Liver (tissue), 8 donors: ENCODE measurements at regions not wholly inside any gene's neighbourhood (a gene's known extent, or its start where the extent isn't known, plus 50 kb on each side); places are given as distances from the start of the nearest gene placed in this dataset.

ENCODE experiments used
- DNase-seq: peaks from one replicate; pipeline ENCODE4 v3.0.0-alpha.2; 2017; ENCODE audit warnings: low spot score
- H3K27ac ChIP-seq, 2 donors: one replicate each; pipeline ENCODE4 v1.7.0; 2013; ENCODE audit warnings: inconsistent platforms in 2 of 2, low read length in 2 of 2, control low read depth in 1 of 2, low read depth in 1 of 2, mild to moderate bottlenecking in 1 of 2
- H3K27me3 ChIP-seq, 4 donors: one replicate each; pipeline versions ENCODE4 v1.6.1 to v1.7.0; 2013; ENCODE audit warnings: low read length in 3 of 4, inconsistent platforms in 1 of 4, mild to moderate bottlenecking in 1 of 4, moderate library complexity in 1 of 4; ENCODE audit not compliant: control insufficient read depth in 4 of 4, insufficient read depth in 4 of 4
- H3K36me3 ChIP-seq, 4 donors: one replicate each; pipeline versions ENCODE4 v1.6.1 to v1.7.0; 2013; ENCODE audit warnings: low read length in 3 of 4, mild to moderate bottlenecking in 3 of 4, low read depth in 1 of 4, moderate library complexity in 1 of 4; ENCODE audit not compliant: control insufficient read depth in 4 of 4, insufficient read depth in 3 of 4
- H3K4me1 ChIP-seq, 4 donors: one replicate each; pipeline versions ENCODE4 v1.6.1 to v1.7.0; 2013; ENCODE audit warnings: low read length in 3 of 4, mild to moderate bottlenecking in 3 of 4, moderate library complexity in 1 of 4; ENCODE audit not compliant: control insufficient read depth in 4 of 4, insufficient read depth in 4 of 4
- H3K4me3 ChIP-seq, 3 donors: one replicate each; pipeline versions ENCODE4 v1.6.1 to v1.7.0; 2013; ENCODE audit warnings: low read length in 3 of 3, control low read depth in 1 of 3, low read depth in 1 of 3, mild to moderate bottlenecking in 1 of 3
- H3K9ac ChIP-seq, 2 donors: one replicate each; pipeline ENCODE4 v1.7.0; 2013; ENCODE audit warnings: low read length in 2 of 2, mild to moderate bottlenecking in 2 of 2, moderate library complexity in 2 of 2, control low read depth in 1 of 2, low read depth in 1 of 2
- H3K9me3 ChIP-seq, 4 donors: one replicate each; pipeline versions ENCODE4 v1.6.1 to v1.7.0; 2013; ENCODE audit warnings: low read length in 3 of 4; ENCODE audit not compliant: control insufficient read depth in 4 of 4
- ATF3 ChIP-seq: IDR thresholded peaks from 2 replicates; pipeline ENCODE4 v1.6.1; 2016; ENCODE audit warnings: antibody characterized with exemption
- CTCF ChIP-seq: fragments of 150-350 bp; IDR thresholded peaks from 2 replicates; pipeline ENCODE4 v1.5.1; 2017; ENCODE audit warnings: improper control_type of control experiment, low read depth, low read length; ENCODE audit not compliant: missing input control
- EGR1 ChIP-seq, 2 donors: IDR thresholded peaks; 2 replicates each; pipeline ENCODE4 v1.6.1; 2016 to 2018; ENCODE audit warnings: antibody characterized with exemption in 2 of 2, low read depth in 2 of 2
- FOXA2 ChIP-seq: IDR thresholded peaks from 2 replicates; pipeline ENCODE4 v1.6.1; 2016; ENCODE audit warnings: antibody characterized with exemption
- GABPA ChIP-seq, 2 donors: IDR thresholded peaks in 1 of 2; conservative IDR thresholded peaks in 1 of 2; 2 replicates each; pipeline ENCODE4 v1.6.1; 2016; ENCODE audit warnings: antibody characterized with exemption in 2 of 2, mild to moderate bottlenecking in 1 of 2, moderate library complexity in 1 of 2
- HNF4A ChIP-seq, 2 donors: conservative IDR thresholded peaks; 2 replicates each; pipeline ENCODE4 v1.6.1; 2016; ENCODE audit warnings: antibody characterized with exemption in 2 of 2, mild to moderate bottlenecking in 2 of 2
- HNF4G ChIP-seq: IDR thresholded peaks from 2 replicates; pipeline ENCODE4 v1.6.1; 2016; ENCODE audit warnings: antibody characterized with exemption
- JUND ChIP-seq, 2 donors: IDR thresholded peaks; 2 replicates each; pipeline ENCODE4 v1.6.1; 2016; ENCODE audit warnings: antibody characterized with exemption in 2 of 2
- MAX ChIP-seq: IDR thresholded peaks from 2 replicates; pipeline ENCODE4 v1.6.1; 2016; ENCODE audit warnings: antibody characterized with exemption
- RAD21 ChIP-seq, 2 donors: IDR thresholded peaks; 2 replicates each; pipeline ENCODE4 v1.6.1; 2016; ENCODE audit warnings: antibody characterized with exemption in 2 of 2, mild to moderate bottlenecking in 2 of 2
- TAF1 ChIP-seq: conservative IDR thresholded peaks from 2 replicates; pipeline ENCODE4 v1.6.1; 2016; ENCODE audit warnings: antibody characterized with exemption, mild to moderate bottlenecking
- YY1 ChIP-seq: IDR thresholded peaks from 2 replicates; pipeline ENCODE4 v1.6.1; 2016; ENCODE audit warnings: antibody characterized with exemption, mild to moderate bottlenecking
- WGBS: extraction: QIAGEN DNeasy Blood & Tissue Kit; methylation state at CpG from one replicate; pipeline ENCODE4 v1.1.7; 2013; 5-methylcytosine and 5-hydroxymethylcytosine counted together
- donor health status: healthy.
- donor health status: healthy.
- donor health status: healthy.
- donor health status: healthy.
- donor health status: healthy.

DNA sequence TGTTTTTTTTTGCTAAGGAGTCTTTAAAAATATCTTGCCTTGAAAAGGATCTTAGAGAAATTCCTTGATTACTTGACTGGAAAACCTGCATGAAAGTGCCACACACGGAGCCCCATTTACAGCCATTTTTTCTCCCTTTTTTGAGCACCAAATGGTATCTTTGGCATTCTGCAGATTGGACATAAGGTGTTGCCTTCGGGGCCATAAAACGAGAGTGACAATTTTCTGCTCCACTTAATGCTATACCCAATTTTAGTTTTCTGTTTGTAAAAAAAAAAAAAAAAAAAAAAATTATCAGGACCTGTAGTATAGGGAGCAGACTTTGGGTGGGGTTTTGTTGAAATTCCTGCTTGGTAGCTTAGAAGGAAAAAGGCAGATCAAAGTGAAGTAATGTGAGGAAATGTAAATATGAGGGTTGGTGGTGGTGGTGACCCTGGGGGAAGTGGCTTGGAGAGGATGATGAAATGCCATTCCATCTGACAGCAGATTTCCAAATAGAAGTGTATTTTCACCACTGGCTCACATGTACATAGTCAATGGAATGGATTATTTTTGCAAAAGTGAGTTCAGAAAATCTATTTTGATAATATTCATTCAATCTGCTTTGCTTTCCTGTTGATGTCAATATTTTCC is 212.1 kb upstream of the SOX4 start:
- no peak for DNase-seq
- Histone ChIP-seq H3K9me3 (no peaks in the 10 kb centered on the region), H3K4me1 (no peaks in the 10 kb centered on the region), H3K36me3 (no peaks in the 10 kb centered on the region), H3K9ac (no peak overlapping the region), H3K27me3 (no peaks in the 10 kb centered on the region), H3K4me3 (no peak overlapping the region), H3K27ac (no peak overlapping the region)
- WGBS: 78% methylated on average over 3 of the region's 3 CpGs
- no peak for TF ChIP-seq CTCF
- TF ChIP-seq HNF4A (conservative IDR thresholded peaks at IDR 0.05): no peak
- TF ChIP-seq JUND (IDR thresholded peaks at IDR 0.05): no peak
- TF ChIP-seq RAD21 (IDR thresholded peaks at IDR 0.05): no peak
- TF ChIP-seq GABPA (IDR thresholded peaks at IDR 0.05 in 1 of 2, conservative IDR thresholded peaks at IDR 0.05 in 1 of 2): no peak
- no peak for TF ChIP-seq HNF4G

GRCh38 chr6:21382821-21383449 is 210.6 kb upstream of the SOX4 start:
- Histone ChIP-seq H3K27me3 (no peaks in the 10 kb centered on the region), H3K4me3 (no peak overlapping the region), H3K36me3 (no peaks in the 10 kb centered on the region), H3K4me1 (no peaks in the 10 kb centered on the region), H3K9me3 (no peaks in the 10 kb centered on the region), H3K9ac (no peak overlapping the region), H3K27ac (no peak overlapping the region)
- TF ChIP-seq HNF4A (conservative IDR thresholded peaks at IDR 0.05) (no peak), TAF1 (no peak), RAD21 (IDR thresholded peaks at IDR 0.05) (no peak), MAX (no peak), YY1 (no peak), EGR1 (IDR thresholded peaks at IDR 0.05; ENCODE audit: low read depth in 2 of 2) (no peak), ATF3 (no peak), JUND (IDR thresholded peaks at IDR 0.05) (no peak), FOXA2 (no peak), CTCF (no peak)
- WGBS: 91% methylated on average over 12 of the region's 12 CpGs
- no peak for DNase-seq
